B cell (primary cell): ENCODE measurements at regions not wholly inside any gene's neighbourhood (a gene's known extent, or its start where the extent isn't known, plus 50 kb on each side); places are given as distances from the start of the nearest gene placed in this dataset.

Experiments used
- ATAC-seq: fragments of 200-7000 bp; cut with Tn5 transposase; one replicate; pipeline ENCODE4 v1.10.0; 2021; ENCODE audit warnings: low read depth, mild to moderate bottlenecking, moderate number of reproducible peaks, moderate library complexity
- CTCF ChIA-PET: fragments of 350-600 bp; sonication (Branson Sonifier 250); formaldehyde crosslinking; loops from one replicate; lab custom pipeline; 2021; ENCODE audit warnings: antibody characterized with exemption, inconsistent platforms; lab: Charles Lee
- POLR2A ChIA-PET: fragments of 350-600 bp; sonication (Branson Sonifier 250); formaldehyde crosslinking; loops from one replicate; lab custom pipeline; 2021; ENCODE audit warnings: antibody characterized with exemption; lab: Charles Lee
- DNase-seq: peaks from one replicate; pipeline ENCODE4 v3.0.0; 2013
- H2AFZ ChIP-seq: 2 replicates; pipeline ENCODE4 v1.6.1; 2012; ENCODE audit warnings: mild to moderate bottlenecking, low read depth, low read length; ENCODE audit not compliant: insufficient read depth, poor library complexity, severe bottlenecking
- H3K27ac ChIP-seq, 2 donors: 1 replicate in 1 of 2; 2 replicates in 1 of 2; pipeline ENCODE4 v1.5.1; 2012 to 2013; ENCODE audit warnings: low read length in 2 of 2, mild to moderate bottlenecking in 2 of 2, moderate library complexity in 1 of 2
- H3K27me3 ChIP-seq, 4 experiments: fragments of 200-600 bp in 1 of 4; sonication (generic) in 1 of 4; replicated peaks in 1 of 4; 1 replicate in 2 of 4; 2 replicates in 2 of 4; pipeline versions ENCODE4 v1.6.1 to v1.7.0; 2013 to 2016; ENCODE audit warnings: low read length in 3 of 4, mild to moderate bottlenecking in 2 of 4, mixed read lengths in 1 of 4, moderate library complexity in 1 of 4; ENCODE audit not compliant: insufficient read depth in 4 of 4, control insufficient read depth in 3 of 4; ENCODE audit errors: control extremely low read depth in 1 of 4
- H3K36me3 ChIP-seq, 2 experiments: replicated peaks in 1 of 2; 1 replicate in 1 of 2; 2 replicates in 1 of 2; pipeline versions ENCODE4 v1.6.1 to v1.7.1; 2013; ENCODE audit warnings: low read length in 1 of 2; ENCODE audit not compliant: insufficient read depth in 2 of 2, control insufficient read depth in 1 of 2; ENCODE audit errors: control extremely low read depth in 1 of 2, extremely low read depth in 1 of 2
- H3K4me1 ChIP-seq, 2 donors: fragments of 200-600 bp in 1 of 2; sonication (generic) in 1 of 2; 1 replicate in 1 of 2; 2 replicates in 1 of 2; pipeline versions ENCODE4 v1.5.1 to v1.6.1; 2013 to 2017; ENCODE audit warnings: low read length in 2 of 2; ENCODE audit not compliant: control insufficient read depth in 2 of 2, insufficient read depth in 2 of 2
- H3K4me2 ChIP-seq: replicated peaks from 2 replicates; pipeline ENCODE3; 2012; ENCODE audit warnings: mild to moderate bottlenecking, low read depth, low read length; ENCODE audit not compliant: poor library complexity, severe bottlenecking
- H3K4me3 ChIP-seq, 5 experiments: fragments of 200-600 bp in 1 of 5; sonication (generic) in 1 of 5; 1 replicate in 3 of 5; 2 replicates in 2 of 5; pipeline versions ENCODE4 v1.5.1 to v1.7.0; 2011 to 2016; ENCODE audit warnings: low read length in 4 of 5, mild to moderate bottlenecking in 4 of 5, low read depth in 2 of 5, control low read depth in 1 of 5, moderate library complexity in 1 of 5; ENCODE audit not compliant: insufficient read depth in 1 of 5; ENCODE audit errors: control extremely low read depth in 1 of 5, extremely low read depth in 1 of 5
- H3K79me2 ChIP-seq: fragments of 200-600 bp; sonication (generic); one replicate; pipeline ENCODE4 v1.6.0; 2016; ENCODE audit warnings: low read length; ENCODE audit not compliant: control insufficient read depth, insufficient read depth
- H3K9ac ChIP-seq: fragments of 200-600 bp; sonication (generic); 2 replicates; pipeline ENCODE4 v1.6.1; 2017; ENCODE audit warnings: mild to moderate bottlenecking, low read length, moderate library complexity
- H3K9me3 ChIP-seq, 3 donors: one replicate each; pipeline versions ENCODE4 v1.6.1 to v1.7.1; 2013; ENCODE audit warnings: low read length in 2 of 3; ENCODE audit not compliant: control insufficient read depth in 2 of 3, insufficient read depth in 1 of 3; ENCODE audit errors: control extremely low read depth in 1 of 3
- H4K20me1 ChIP-seq: 2 replicates; pipeline ENCODE4 v1.6.0; 2012; ENCODE audit warnings: mild to moderate bottlenecking, low read length; ENCODE audit not compliant: insufficient read depth, control insufficient read depth, poor library complexity, severe bottlenecking
- H3K27ac Mint-ChIP-seq: one replicate; pipeline ENCODE4 v1.8.0; 2021; ENCODE audit warnings: mixed read lengths
- H3K27me3 Mint-ChIP-seq: one replicate; pipeline ENCODE4 v1.8.0; 2021; ENCODE audit warnings: mixed read lengths
- H3K4me1 Mint-ChIP-seq: one replicate; pipeline ENCODE4 v1.8.0; 2021; ENCODE audit warnings: mixed read lengths
- H3K4me3 Mint-ChIP-seq: one replicate; pipeline ENCODE4 v1.8.0; 2021; ENCODE audit warnings: mixed read lengths
- H3K9me3 Mint-ChIP-seq: one replicate; pipeline ENCODE4 v1.8.0; 2022; ENCODE audit warnings: mixed read lengths; ENCODE audit not compliant: insufficient read depth
- CTCF ChIP-seq: fragments of 200-600 bp; IDR thresholded peaks from one replicate; pipeline ENCODE4 v1.8.0; 2022; ENCODE audit warnings: antibody characterized with exemption, mild to moderate bottlenecking
- EZH2 ChIP-seq: IDR thresholded peaks from 2 replicates; pipeline ENCODE4 v1.6.1; 2012; ENCODE audit warnings: borderline replicate concordance, low read depth, mild to moderate bottlenecking, moderate library complexity, low read length; ENCODE audit not compliant: insufficient read depth, poor library complexity, severe bottlenecking
- WGBS: methylation state at CpG from one replicate; pipeline ENCODE4 v1.1.5; 2013; ENCODE audit warnings: missing lambda C conversion rate; ENCODE audit not compliant: insufficient coverage; 5-methylcytosine and 5-hydroxymethylcytosine counted together
- intact Hi-C: fragments of 100-400 bp; cut with micrococcal nuclease; formaldehyde crosslinking; loops from one replicate; pipeline ENCODE4 v1.10.0; 2022

- no peak for ATAC-seq
- ChIA-PET CTCF (no interaction called here), POLR2A (no interaction called here)
- WGBS: 12% methylated on average over 7 of the region's 7 CpGs
- no peak overlapping the region for H2AFZ ChIP-seq
- H3K27me3 Mint-ChIP-seq: peaks cover 39% of the 10 kb centered on the region
- H3K4me1 Mint-ChIP-seq: peaks cover 3% of the 10 kb centered on the region
- H3K27ac Mint-ChIP-seq: no peak overlapping the region
- H3K9me3 ChIP-seq: no peaks in the 10 kb centered on the region
- no peak overlapping the region for H3K9ac ChIP-seq
- no peak for TF ChIP-seq EZH2
- TF ChIP-seq CTCF: no peak
- H3K9me3 Mint-ChIP-seq: no peaks in the 10 kb centered on the region
- no peaks in the 10 kb centered on the region for H3K4me1 ChIP-seq
- DNase-seq: no peak
- H3K4me3 Mint-ChIP-seq: no peak overlapping the region
- intact Hi-C loops: no loop called here
- no peak overlapping the region for H3K4me2 ChIP-seq
- H3K27ac ChIP-seq: no peak overlapping the region
- peaks cover 0 to 6% (median 3%) of the 10 kb centered on the region in 4 experiments for H3K27me3 ChIP-seq
- H3K36me3 ChIP-seq: no peaks in the 10 kb centered on the region
- H4K20me1 ChIP-seq: no peaks in the 10 kb centered on the region
- no peaks in the 10 kb centered on the region for H3K79me2 ChIP-seq
- H3K4me3 ChIP-seq: no peak overlapping the region
Measured at GRCh38 chr6:16849988-16850680, 88.9 kb upstream of the ATXN1 start.

GRCh38 chr6:16849280-16849987, 88.2 kb upstream of the ATXN1 start:
- peaks cover 2% of the 10 kb centered on the region for H3K4me1 Mint-ChIP-seq
- Histone ChIP-seq H3K4me1 (no peaks in the 10 kb centered on the region), H2AFZ (no peak overlapping the region), H4K20me1 (no peaks in the 10 kb centered on the region), H3K27ac (no peak overlapping the region), H3K9ac (no peak overlapping the region), H3K4me3 (no peak overlapping the region), H3K4me2 (no peak overlapping the region), H3K27me3 (peaks cover 0 to 6% (median 3%) of the 10 kb centered on the region in 4 experiments), H3K36me3 (no peaks in the 10 kb centered on the region), H3K79me2 (no peaks in the 10 kb centered on the region), H3K9me3 (no peaks in the 10 kb centered on the region)
- TF ChIP-seq EZH2: no peak
- TF ChIP-seq CTCF: no peak
- ChIA-PET POLR2A (no interaction called here), CTCF (no interaction called here)
- H3K27me3 Mint-ChIP-seq: peaks cover 39% of the 10 kb centered on the region
- no peak overlapping the region for H3K4me3 Mint-ChIP-seq
- H3K9me3 Mint-ChIP-seq: no peaks in the 10 kb centered on the region
- DNase-seq: no peak
- H3K27ac Mint-ChIP-seq: no peak overlapping the region
- 56% methylated on average over 9 of the region's 11 CpGs for WGBS
- ATAC-seq: no peak
- intact Hi-C loops: no loop called here
